ENCODE measurements at regions not wholly inside any gene's neighbourhood (a gene's known extent, or its start where the extent isn't known, plus 50 kb on each side); places are given as distances from the start of the nearest gene placed in this dataset.

GRCh38 chr19:7400815-7401214 lies 52.1 kb downstream of the ARHGEF18 start:
- TF ChIP-seq CTCF (optimal IDR thresholded peaks at IDR 0.05 in 1 of 3, IDR thresholded peaks at IDR 0.05 in 1 of 3, conservative IDR thresholded peaks at IDR 0.05 in 1 of 3; ENCODE audit: extremely low read depth in 1 of 3, insufficient read depth in 2 of 3, low read length in 3 of 3) (no peak), EZH2 (IDR thresholded peaks at IDR 0.05; ENCODE audit: low read length) (no peak)
